Left forelimb (tissue), 1 donor: ENCODE measurements at regions not wholly inside any gene's neighbourhood (a gene's known extent, or its start where the extent isn't known, plus 50 kb on each side); places are given as distances from the start of the nearest gene placed in this dataset.
"Not testable (repeated sequence)": the region's sequence is repeated elsewhere in the genome, so short reads cannot be mapped to it uniquely, and the experiment has no call there.

ENCODE experiments used
- DNase-seq: peaks from one replicate; pipeline ENCODE4 v3.0.0-alpha.2; 2018; ENCODE audit warnings: low spot score

- no peak for DNase-seq
Observed at GRCh38 chr20:56769921-56770600, 141.0 kb downstream of the TFAP2C start.

- peak; percentile 76 for DNase-seq
Observed at GRCh38 chr20:56773749-56774148, 144.6 kb downstream of the TFAP2C start.

- no peak for DNase-seq
Observed at GRCh38 chr20:56774873-56775272, 145.8 kb downstream of the TFAP2C start.

GRCh38 chr20:56776345-56776744 lies 147.2 kb downstream of the TFAP2C start:
- no peak for DNase-seq

GRCh38 chr20:56778765-56779195 lies 149.7 kb downstream of the TFAP2C start:
- DNase-seq: no peak

GRCh38 chr20:56779452-56780143 lies 150.5 kb downstream of the TFAP2C start:
- no peak for DNase-seq

- DNase-seq: no peak
Observed at GRCh38 chr20:56780266-56780665, 151.2 kb downstream of the TFAP2C start.

- DNase-seq: no peak
Observed at GRCh38 chr20:56781108-56781739, 152.1 kb downstream of the TFAP2C start.

GRCh38 chr20:56781987-56782560 lies 153.0 kb downstream of the TFAP2C start:
- DNase-seq: not testable (repeated sequence)

GRCh38 chr20:56782814-56783213 lies 153.7 kb downstream of the TFAP2C start:
- DNase-seq: not testable (repeated sequence)

GRCh38 chr20:56783826-56784225 lies 154.7 kb downstream of the TFAP2C start:
- DNase-seq: no peak

- no peak for DNase-seq
Observed at GRCh38 chr20:56786503-56786902, 157.4 kb downstream of the TFAP2C start.

- DNase-seq: no peak
Observed at GRCh38 chr20:56788041-56788670, 159.1 kb downstream of the TFAP2C start.

GRCh38 chr20:56788671-56789610 lies 159.8 kb downstream of the TFAP2C start:
- DNase-seq: no peak

- no peak for DNase-seq
Observed at GRCh38 chr20:56793916-56794315, 164.8 kb downstream of the TFAP2C start.

GRCh38 chr20:56795492-56795891 lies 166.4 kb downstream of the TFAP2C start:
- DNase-seq: no peak

GRCh38 chr20:56796345-56796744 lies 167.2 kb downstream of the TFAP2C start:
- DNase-seq: no peak

- DNase-seq: no peak
Observed at GRCh38 chr20:56797023-56797422, 167.9 kb downstream of the TFAP2C start.

GRCh38 chr20:56798634-56799033 lies 169.5 kb downstream of the TFAP2C start:
- no peak for DNase-seq

- DNase-seq: no peak
Observed at GRCh38 chr20:56799187-56799586, 170.1 kb downstream of the TFAP2C start.

- no peak for DNase-seq
Observed at GRCh38 chr20:56800088-56800487, 171.0 kb downstream of the TFAP2C start.
